SKM-1 treated with dmso at 0.1 percent for 144 hours (cell line): ENCODE measurements at regions not wholly inside any gene's neighbourhood (a gene's known extent, or its start where the extent isn't known, plus 50 kb on each side); places are given as distances from the start of the nearest gene placed in this dataset.
"Not testable (repeated sequence)": the region's sequence is repeated elsewhere in the genome, so short reads cannot be mapped to it uniquely, and the experiment has no call there.

Experiments
- DNase-seq: peaks from one replicate; lab custom pipeline; 2025; ENCODE audit not compliant: unreplicated experiment; lab: John Stamatoyannopoulos, UW

GRCh38 chr2:103167599-103167998 lies 405.8 kb downstream of the TMEM182 start:
- no peak for DNase-seq

- DNase-seq: no peak
These were observed 408.0 kb downstream of the TMEM182 start for GRCh38 chr2:103169861-103170260.

- DNase-seq: no peak
These were observed 411.0 kb downstream of the TMEM182 start for GRCh38 chr2:103172821-103173220.

GRCh38 chr2:103174711-103175110 lies 412.9 kb downstream of the TMEM182 start:
- no peak for DNase-seq

- DNase-seq: no peak
These were observed 414.6 kb downstream of the TMEM182 start for GRCh38 chr2:103176294-103176915.

- no peak for DNase-seq
These were observed 418.0 kb downstream of the TMEM182 start for GRCh38 chr2:103179798-103180197.

GRCh38 chr2:103183061-103183460 lies 421.2 kb downstream of the TMEM182 start:
- no peak for DNase-seq

- no peak for DNase-seq
These were observed 435.0 kb downstream of the TMEM182 start for GRCh38 chr2:103196802-103197201.

- DNase-seq: not testable (repeated sequence)
These were observed 438.9 kb downstream of the TMEM182 start for GRCh38 chr2:103200774-103201173.

GRCh38 chr2:103208916-103209315 lies 447.1 kb downstream of the TMEM182 start:
- DNase-seq: no peak

GRCh38 chr2:103213028-103213542 lies 451.3 kb downstream of the TMEM182 start:
- no peak for DNase-seq

- no peak for DNase-seq
These were observed 456.7 kb downstream of the TMEM182 start for GRCh38 chr2:103218516-103218915.

- DNase-seq: no peak
These were observed 457.6 kb downstream of the TMEM182 start for GRCh38 chr2:103219398-103219797.

GRCh38 chr2:103222969-103223368 lies 461.1 kb downstream of the TMEM182 start:
- no peak for DNase-seq

GRCh38 chr2:103230796-103231195 lies 469.0 kb downstream of the TMEM182 start:
- DNase-seq: no peak

- DNase-seq: no peak
These were observed 471.0 kb downstream of the TMEM182 start for GRCh38 chr2:103232865-103233264.

GRCh38 chr2:103233691-103234090 lies 471.9 kb downstream of the TMEM182 start:
- DNase-seq: no peak

- no peak for DNase-seq
These were observed 473.5 kb downstream of the TMEM182 start for GRCh38 chr2:103235283-103235682.

- DNase-seq: peak; percentile 86
These were observed 487.6 kb downstream of the TMEM182 start for GRCh38 chr2:103249462-103249861.

GRCh38 chr2:103252781-103253180 lies 490.9 kb downstream of the TMEM182 start:
- DNase-seq: no peak

GRCh38 chr2:103254611-103255010 lies 492.8 kb downstream of the TMEM182 start:
- no peak for DNase-seq

GRCh38 chr2:103264058-103264768 lies 502.4 kb downstream of the TMEM182 start:
- no peak for DNase-seq
